GM19452 (cell line): ENCODE measurements at regions not wholly inside any gene's neighbourhood (a gene's known extent, or its start where the extent isn't known, plus 50 kb on each side); places are given as distances from the start of the nearest gene placed in this dataset.
"Not testable (repeated sequence)": the region's sequence is repeated elsewhere in the genome, so short reads cannot be mapped to it uniquely, and the experiment has no call there.

Source experiments
- ATAC-seq: cut with Tn5 transposase; IDR thresholded peaks from one replicate; pipeline ENCODE4 v1.9.1; 2021; ENCODE audit not compliant: unreplicated experiment

- ATAC-seq, result no peak
Observed at GRCh38 chr1:82405333-82405732, 604.6 kb downstream of the ADGRL2 start.

- no peak for ATAC-seq
Observed at GRCh38 chr1:82401116-82401515, 600.4 kb downstream of the ADGRL2 start.

- no peak for ATAC-seq
Observed at GRCh38 chr1:82400521-82400920, 599.8 kb downstream of the ADGRL2 start.

- ATAC-seq, result no peak
Observed at GRCh38 chr1:82399093-82399492, 598.4 kb downstream of the ADGRL2 start.

GRCh38 chr1:82398357-82398756 lies 597.6 kb downstream of the ADGRL2 start:
- ATAC-seq, result no peak

GRCh38 chr1:82395440-82395839 lies 594.7 kb downstream of the ADGRL2 start:
- ATAC-seq, result no peak

DNA sequence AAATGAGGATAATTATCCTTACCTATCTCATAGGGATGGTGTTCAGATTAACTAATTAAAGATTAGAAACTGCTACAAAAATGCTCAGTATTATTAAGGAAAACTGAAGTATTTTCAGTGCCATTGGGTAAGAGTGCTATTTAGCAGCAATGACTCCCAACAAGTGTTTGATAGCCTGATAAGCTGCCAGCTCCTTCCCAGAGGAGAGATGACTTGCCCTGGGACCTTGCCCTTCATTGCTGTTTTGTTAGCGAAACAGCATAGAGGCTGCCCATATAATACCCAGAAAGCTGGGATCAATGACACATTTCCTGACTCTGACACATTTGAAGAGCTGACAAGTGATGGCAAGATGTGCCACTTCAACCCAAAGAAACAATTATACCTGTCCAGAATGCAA lies 592.2 kb downstream of the ADGRL2 start:
- ATAC-seq, result no peak

DNA sequence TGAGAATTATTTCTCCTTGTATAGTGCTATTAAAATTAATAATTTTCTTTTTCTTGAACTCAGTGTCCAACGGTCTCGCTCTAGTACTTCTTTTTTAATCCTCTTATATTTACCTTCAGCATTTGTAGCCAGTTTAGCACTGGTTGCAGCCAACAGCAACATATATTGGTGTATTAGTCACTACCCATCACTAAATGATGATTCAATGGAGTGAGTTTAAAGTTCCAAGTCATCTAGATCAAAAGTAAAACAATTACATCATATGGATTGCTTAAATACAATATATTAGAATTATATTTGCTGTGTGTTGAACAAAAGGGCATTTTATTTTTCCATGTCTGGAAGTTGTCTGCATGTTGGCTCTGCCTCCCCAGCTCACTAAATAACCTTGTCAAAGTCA lies 591.8 kb downstream of the ADGRL2 start:
- no peak for ATAC-seq

GRCh38 chr1:82391712-82392111 lies 591.0 kb downstream of the ADGRL2 start:
- no peak for ATAC-seq

DNA sequence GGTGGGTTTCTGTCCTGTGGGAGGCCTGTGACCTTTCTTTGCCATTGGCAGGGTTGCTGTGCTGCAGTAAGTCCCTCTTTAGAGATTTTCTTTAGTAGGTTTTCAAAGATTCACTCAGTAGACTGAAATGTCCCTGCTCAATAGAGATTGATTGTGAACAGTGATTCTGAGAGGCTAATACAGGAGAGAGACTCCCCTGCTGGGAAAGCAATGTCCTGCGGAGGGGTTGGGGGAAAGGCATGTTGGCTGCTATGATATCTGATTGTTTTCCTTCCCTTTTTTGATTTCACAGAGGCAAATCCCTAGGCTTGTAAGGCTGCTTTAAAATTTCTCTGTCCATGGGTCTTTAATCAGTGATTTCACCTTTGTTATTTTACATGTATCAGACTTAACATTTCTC lies 589.9 kb downstream of the ADGRL2 start:
- ATAC-seq, result no peak

DNA sequence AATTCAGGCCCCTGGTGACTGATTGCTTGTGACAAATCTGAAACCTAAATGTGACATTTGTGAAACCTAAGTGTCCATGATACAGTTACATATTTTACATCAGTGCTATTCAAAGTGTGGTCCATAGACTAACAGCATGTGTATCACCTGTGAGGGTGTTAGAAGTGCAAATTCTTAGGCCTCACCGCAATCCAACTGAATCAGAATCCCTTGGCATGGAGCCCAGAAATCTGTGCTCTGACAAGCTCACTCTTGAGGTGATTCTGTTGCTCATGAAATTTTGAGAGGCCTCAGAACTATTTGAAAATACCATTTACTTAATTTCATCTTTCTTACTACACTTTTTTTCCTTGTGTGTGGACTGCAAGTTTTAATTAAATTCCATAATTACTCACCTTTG lies 587.9 kb downstream of the ADGRL2 start:
- ATAC-seq, result no peak

- no peak for ATAC-seq
Observed at GRCh38 chr1:82387012-82387366, 586.3 kb downstream of the ADGRL2 start.

DNA sequence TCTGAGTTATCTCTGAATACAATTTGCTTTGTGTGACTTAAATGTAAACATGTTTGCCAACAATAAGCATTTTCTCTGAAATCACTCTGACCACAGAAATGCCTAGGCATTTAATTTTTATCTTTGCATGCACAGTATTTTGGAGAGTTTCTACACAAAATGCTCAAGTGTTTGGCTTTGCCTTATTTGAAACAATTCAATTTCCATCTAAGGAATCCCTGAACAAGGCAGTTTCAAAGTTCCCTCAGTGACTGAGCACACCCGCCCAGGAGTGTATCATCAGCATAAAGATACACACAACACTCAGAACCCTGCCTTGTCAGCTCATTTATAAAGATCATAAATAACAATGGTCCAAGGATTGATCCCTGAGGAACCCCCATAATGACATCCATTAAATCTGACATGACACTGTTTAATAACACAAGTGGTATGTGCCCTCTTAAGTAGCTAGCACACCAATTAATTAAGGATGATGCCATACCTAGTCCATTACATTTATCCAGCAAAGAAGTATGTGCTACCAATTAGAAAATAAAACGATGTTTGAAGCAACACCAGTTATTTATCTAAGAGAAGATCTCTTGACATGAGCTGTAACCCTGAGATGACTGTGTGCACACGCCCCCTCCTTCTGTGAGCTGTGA lies 585.8 kb downstream of the ADGRL2 start:
- no peak for ATAC-seq

DNA sequence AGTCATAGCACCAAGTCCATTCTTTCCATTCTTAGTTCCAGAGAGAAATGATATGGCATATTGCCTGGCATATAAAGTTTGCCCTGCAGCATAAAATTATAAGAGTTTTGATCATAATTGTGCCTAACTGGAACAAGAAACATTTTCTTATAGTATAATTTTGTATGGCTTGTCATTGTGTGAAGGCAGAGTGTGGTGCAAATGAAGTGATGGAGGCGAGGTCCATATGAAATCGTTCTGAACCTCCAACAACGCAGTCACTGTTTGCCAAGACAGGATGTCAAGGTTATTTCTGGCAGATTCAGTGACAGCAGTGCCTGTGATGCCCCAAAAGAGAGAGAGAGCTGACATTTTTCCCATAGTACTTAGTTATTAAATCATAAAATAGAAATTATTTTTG lies 584.0 kb downstream of the ADGRL2 start:
- no peak for ATAC-seq

GRCh38 chr1:82377201-82377884 lies 576.6 kb downstream of the ADGRL2 start:
- no peak for ATAC-seq

GRCh38 chr1:82373710-82374109 lies 573.0 kb downstream of the ADGRL2 start:
- ATAC-seq, result no peak

DNA sequence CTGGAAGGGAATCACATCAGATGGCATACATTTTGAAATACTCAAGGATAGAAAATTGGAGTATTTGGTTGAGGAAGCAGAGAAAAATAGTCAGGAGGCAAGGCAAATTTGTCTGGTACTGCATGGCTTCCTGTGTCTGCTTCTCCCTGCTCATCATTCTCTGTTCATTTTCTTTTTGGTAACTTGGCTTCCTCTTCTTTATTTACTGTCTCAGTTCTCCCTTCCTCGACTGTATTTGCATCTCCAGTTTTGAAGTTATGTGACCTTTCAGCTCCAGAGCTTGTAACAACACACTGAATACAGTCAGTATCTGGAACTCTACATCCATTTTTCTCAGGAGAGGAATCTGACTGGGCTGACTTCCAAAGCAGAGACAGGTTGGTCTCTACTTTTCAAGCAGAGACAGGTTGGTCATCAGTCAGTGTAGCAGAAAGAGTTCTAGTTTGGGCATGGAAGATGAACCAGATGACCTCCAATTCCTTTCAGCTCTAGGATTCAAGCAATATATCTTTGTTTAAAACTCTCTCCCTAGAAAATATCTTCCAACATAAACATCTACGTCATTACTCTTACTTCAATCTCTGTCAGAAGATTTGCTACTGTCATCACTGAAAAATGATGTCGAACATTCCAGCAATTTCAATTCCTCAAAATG lies 571.2 kb downstream of the ADGRL2 start:
- no peak for ATAC-seq

GRCh38 chr1:82367456-82367855 lies 566.7 kb downstream of the ADGRL2 start:
- no peak for ATAC-seq

DNA sequence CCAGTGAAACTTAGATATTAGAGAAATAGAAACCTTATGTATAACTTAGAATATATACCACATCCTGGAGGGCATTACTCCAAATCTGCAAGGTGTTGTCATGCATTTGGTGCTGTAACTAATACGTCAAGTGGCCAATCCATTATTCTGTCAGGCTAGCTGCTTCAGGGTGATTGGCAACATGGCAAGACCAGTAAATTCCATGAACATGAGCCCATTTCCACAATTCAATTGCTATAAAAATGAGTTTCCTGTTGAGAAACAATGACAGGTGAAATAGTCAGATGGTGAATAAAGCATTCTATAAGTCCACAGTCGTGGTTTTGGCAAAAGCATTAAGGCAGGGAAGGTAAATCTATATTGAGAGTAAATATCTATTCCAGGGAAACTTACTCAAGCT lies 566.0 kb downstream of the ADGRL2 start:
- no peak for ATAC-seq

DNA sequence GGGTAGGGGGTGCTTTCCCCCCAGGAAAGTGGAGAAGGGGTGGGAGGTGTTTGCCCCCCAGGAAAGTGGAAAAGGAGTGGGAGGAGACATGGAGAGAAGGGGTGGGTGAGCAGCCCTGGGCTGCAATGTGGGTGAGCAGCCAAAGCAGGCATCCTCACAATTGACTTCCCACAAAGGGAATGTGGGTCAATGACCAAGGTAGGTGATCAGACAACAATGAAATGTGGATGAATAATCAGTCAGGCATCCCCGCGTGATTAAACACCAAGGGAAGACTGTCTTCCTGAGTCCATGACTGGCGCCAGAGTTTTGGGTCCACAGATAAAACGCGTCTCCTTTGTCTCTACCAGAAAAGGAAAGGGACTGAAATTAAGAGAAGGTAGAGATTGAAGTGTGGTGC lies 558.8 kb downstream of the ADGRL2 start:
- ATAC-seq, result not testable (repeated sequence)

GRCh38 chr1:82358706-82359105 lies 558.0 kb downstream of the ADGRL2 start:
- ATAC-seq, result not testable (repeated sequence)

GRCh38 chr1:82354546-82354945 lies 553.8 kb downstream of the ADGRL2 start:
- not testable (repeated sequence) for ATAC-seq
